ENCODE measurements at regions not wholly inside any gene's neighbourhood (a gene's known extent, or its start where the extent isn't known, plus 50 kb on each side); places are given as distances from the start of the nearest gene placed in this dataset.

DNA sequence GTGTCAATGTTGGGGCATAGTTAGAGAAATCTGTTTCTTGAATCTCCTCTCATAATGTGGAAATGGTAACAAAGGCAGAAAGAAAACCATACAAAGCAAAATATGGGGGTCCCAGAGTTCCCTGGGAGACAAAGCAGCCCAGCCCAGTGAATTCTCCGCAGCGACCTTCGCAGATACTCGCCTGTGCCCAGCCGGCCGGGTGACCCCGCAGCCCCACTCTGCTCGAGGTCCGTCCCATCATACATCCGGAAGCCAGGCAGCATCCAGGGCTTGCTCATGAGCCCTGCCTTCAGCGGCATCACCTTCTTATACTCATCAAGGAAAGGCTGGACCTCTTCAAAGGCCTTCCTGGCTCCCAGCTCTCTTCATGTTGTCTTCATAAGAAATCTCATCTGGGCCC, 774.8 kb upstream of the ID2 start:
- no peak for TF ChIP-seq SIN3A (IDR thresholded peaks at IDR 0.05; ENCODE audit: borderline replicate concordance, insufficient read depth, low read length)
- TF ChIP-seq, protein P1, sequence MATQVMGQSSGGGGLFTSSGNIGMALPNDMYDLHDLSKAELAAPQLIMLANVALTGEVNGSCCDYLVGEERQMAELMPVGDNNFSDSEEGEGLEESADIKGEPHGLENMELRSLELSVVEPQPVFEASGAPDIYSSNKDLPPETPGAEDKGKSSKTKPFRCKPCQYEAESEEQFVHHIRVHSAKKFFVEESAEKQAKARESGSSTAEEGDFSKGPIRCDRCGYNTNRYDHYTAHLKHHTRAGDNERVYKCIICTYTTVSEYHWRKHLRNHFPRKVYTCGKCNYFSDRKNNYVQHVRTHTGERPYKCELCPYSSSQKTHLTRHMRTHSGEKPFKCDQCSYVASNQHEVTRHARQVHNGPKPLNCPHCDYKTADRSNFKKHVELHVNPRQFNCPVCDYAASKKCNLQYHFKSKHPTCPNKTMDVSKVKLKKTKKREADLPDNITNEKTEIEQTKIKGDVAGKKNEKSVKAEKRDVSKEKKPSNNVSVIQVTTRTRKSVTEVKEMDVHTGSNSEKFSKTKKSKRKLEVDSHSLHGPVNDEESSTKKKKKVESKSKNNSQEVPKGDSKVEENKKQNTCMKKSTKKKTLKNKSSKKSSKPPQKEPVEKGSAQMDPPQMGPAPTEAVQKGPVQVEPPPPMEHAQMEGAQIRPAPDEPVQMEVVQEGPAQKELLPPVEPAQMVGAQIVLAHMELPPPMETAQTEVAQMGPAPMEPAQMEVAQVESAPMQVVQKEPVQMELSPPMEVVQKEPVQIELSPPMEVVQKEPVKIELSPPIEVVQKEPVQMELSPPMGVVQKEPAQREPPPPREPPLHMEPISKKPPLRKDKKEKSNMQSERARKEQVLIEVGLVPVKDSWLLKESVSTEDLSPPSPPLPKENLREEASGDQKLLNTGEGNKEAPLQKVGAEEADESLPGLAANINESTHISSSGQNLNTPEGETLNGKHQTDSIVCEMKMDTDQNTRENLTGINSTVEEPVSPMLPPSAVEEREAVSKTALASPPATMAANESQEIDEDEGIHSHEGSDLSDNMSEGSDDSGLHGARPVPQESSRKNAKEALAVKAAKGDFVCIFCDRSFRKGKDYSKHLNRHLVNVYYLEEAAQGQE (IDR thresholded peaks at IDR 0.05; ENCODE audit: insufficient read depth in 1 of 2, low read depth in 2 of 2, low read length in 2 of 2), result no peak
